Mesenchymal stem cell (in vitro differentiated cells and primary cell): ENCODE measurements at regions not wholly inside any gene's neighbourhood (a gene's known extent, or its start where the extent isn't known, plus 50 kb on each side); places are given as distances from the start of the nearest gene placed in this dataset.

Source experiments
- DNase-seq: peaks from one replicate; pipeline ENCODE4 v3.0.0-alpha.2; 2013
- H2AFZ ChIP-seq: one replicate; pipeline ENCODE4 v1.6.1; 2013; ENCODE audit warnings: low read depth, mild to moderate bottlenecking, control low read depth, inconsistent platforms, low read length, moderate library complexity
- H2AK5ac ChIP-seq: 2 replicates; pipeline ENCODE4 v1.6.1; 2013; ENCODE audit warnings: low read length, moderate library complexity, mild to moderate bottlenecking, inconsistent platforms; ENCODE audit not compliant: severe bottlenecking
- H2BK120ac ChIP-seq: one replicate; pipeline ENCODE4 v1.6.1; 2013; ENCODE audit warnings: low read depth, mild to moderate bottlenecking, inconsistent platforms, low read length, moderate library complexity
- H2BK12ac ChIP-seq, 2 experiments: one replicate each; pipeline ENCODE4 v1.6.1; 2013; ENCODE audit warnings: inconsistent platforms in 2 of 2, low read length in 2 of 2, mild to moderate bottlenecking in 2 of 2, moderate library complexity in 2 of 2, control low read depth in 1 of 2
- H2BK15ac ChIP-seq: one replicate; pipeline ENCODE4 v1.6.1; 2013; ENCODE audit warnings: mild to moderate bottlenecking, low read depth, inconsistent platforms; ENCODE audit not compliant: poor library complexity, severe bottlenecking
- H2BK5ac ChIP-seq: 2 replicates; pipeline ENCODE4 v1.6.1; 2013; ENCODE audit warnings: low read depth, mild to moderate bottlenecking, low read length, control low read depth, inconsistent platforms; ENCODE audit not compliant: poor library complexity, severe bottlenecking
- H3K14ac ChIP-seq, 2 experiments: one replicate each; pipeline ENCODE4 v1.6.1; 2013; ENCODE audit warnings: inconsistent platforms in 2 of 2, low read length in 2 of 2, control low read depth in 1 of 2, mild to moderate bottlenecking in 1 of 2, moderate library complexity in 1 of 2
- H3K18ac ChIP-seq, 2 experiments: one replicate each; pipeline ENCODE4 v1.6.1; 2013; ENCODE audit warnings: inconsistent platforms in 2 of 2, low read length in 2 of 2, control low read depth in 1 of 2, low read depth in 1 of 2, mild to moderate bottlenecking in 1 of 2
- H3K23ac ChIP-seq, 2 experiments: one replicate each; pipeline ENCODE4 v1.6.1; 2013; ENCODE audit warnings: inconsistent platforms in 2 of 2, low read length in 2 of 2, mild to moderate bottlenecking in 2 of 2, moderate library complexity in 2 of 2, control low read depth in 1 of 2
- H3K27ac ChIP-seq: 2 replicates; pipeline ENCODE4 v1.5.1; 2013; ENCODE audit warnings: mild to moderate bottlenecking, moderate library complexity, low read length, control low read depth, inconsistent platforms; ENCODE audit not compliant: poor library complexity, severe bottlenecking
- H3K27me3 ChIP-seq, 2 experiments: 2 replicates each; pipeline versions ENCODE4 v1.6.1 to v1.7.0; 2013; ENCODE audit warnings: low read length in 2 of 2, mild to moderate bottlenecking in 2 of 2, moderate library complexity in 2 of 2, control low read depth in 1 of 2, inconsistent platforms in 1 of 2; ENCODE audit not compliant: control insufficient read depth in 1 of 2, insufficient read depth in 1 of 2
- H3K36me3 ChIP-seq, 2 experiments: 2 replicates each; pipeline versions ENCODE4 v1.6.1 to v1.7.0; 2013; ENCODE audit warnings: low read length in 2 of 2, control low read depth in 1 of 2, inconsistent platforms in 1 of 2, low read depth in 1 of 2, mild to moderate bottlenecking in 1 of 2; ENCODE audit not compliant: insufficient read depth in 2 of 2, control insufficient read depth in 1 of 2
- H3K4ac ChIP-seq, 2 experiments: one replicate each; pipeline ENCODE4 v1.6.1; 2013; ENCODE audit warnings: inconsistent platforms in 2 of 2, low read length in 2 of 2, mild to moderate bottlenecking in 2 of 2, moderate library complexity in 2 of 2, control low read depth in 1 of 2, low read depth in 1 of 2
- H3K4me1 ChIP-seq: 2 replicates; pipeline ENCODE4 v1.6.1; 2013; ENCODE audit warnings: low read depth, low read length, control low read depth; ENCODE audit not compliant: control insufficient read depth, insufficient read depth
- H3K4me2 ChIP-seq: 2 replicates; pipeline ENCODE4 v1.6.1; 2013; ENCODE audit warnings: low read length, mild to moderate bottlenecking, inconsistent platforms; ENCODE audit not compliant: poor library complexity, severe bottlenecking
- H3K4me3 ChIP-seq, 2 experiments: 2 replicates each; pipeline versions ENCODE4 v1.5.1 to v1.7.0; 2013; ENCODE audit warnings: low read length in 2 of 2, mild to moderate bottlenecking in 2 of 2, control low read depth in 1 of 2, low read depth in 1 of 2; ENCODE audit not compliant: insufficient read depth in 1 of 2
- H3K79me1 ChIP-seq: replicated peaks from 2 replicates; pipeline ENCODE4 v1.6.1; 2013; ENCODE audit warnings: mild to moderate bottlenecking, control low read depth, low read length, inconsistent platforms; ENCODE audit not compliant: poor library complexity, severe bottlenecking
- H3K9ac ChIP-seq: 2 replicates; pipeline ENCODE4 v1.7.0; 2013; ENCODE audit warnings: mild to moderate bottlenecking, low read length, moderate library complexity
- H3K9me3 ChIP-seq: 2 replicates; pipeline ENCODE4 v1.7.0; 2013; ENCODE audit warnings: mild to moderate bottlenecking, low read length; ENCODE audit not compliant: control insufficient read depth
- H4K8ac ChIP-seq: one replicate; pipeline ENCODE4 v1.6.1; 2013; ENCODE audit warnings: inconsistent platforms, mild to moderate bottlenecking, low read length, moderate library complexity
- H4K91ac ChIP-seq: one replicate; pipeline ENCODE4 v1.6.1; 2013; ENCODE audit warnings: mild to moderate bottlenecking, low read length, inconsistent platforms
- WGBS: methylation state at CpG from one replicate; pipeline ENCODE4 v1.1.7; 2013; ENCODE audit warnings: mixed read lengths; 5-methylcytosine and 5-hydroxymethylcytosine counted together

GRCh38 chr5:8058616-8059190 is 189.8 kb downstream of the MTRR start:
- no peak overlapping the region for H3K27ac ChIP-seq
- H3K4me2 ChIP-seq: no peak overlapping the region
- H3K79me1 ChIP-seq: no peaks in the 10 kb centered on the region
- H3K9ac ChIP-seq: no peak overlapping the region
- no peak overlapping the region for H3K4ac ChIP-seq
- no peak overlapping the region for H3K14ac ChIP-seq
- H2BK12ac ChIP-seq: no peak overlapping the region
- H2AK5ac ChIP-seq: no peak overlapping the region
- H4K8ac ChIP-seq: no peak overlapping the region
- no peak overlapping the region for H3K23ac ChIP-seq
- H3K4me1 ChIP-seq: no peaks in the 10 kb centered on the region
- H4K91ac ChIP-seq: no peak overlapping the region
- 83% methylated on average over 16 of the region's 16 CpGs for WGBS
- H2AFZ ChIP-seq: no peak overlapping the region
- H3K9me3 ChIP-seq: no peaks in the 10 kb centered on the region
- no peak overlapping the region for H3K4me3 ChIP-seq
- H2BK5ac ChIP-seq: no peak overlapping the region
- no peak overlapping the region for H3K18ac ChIP-seq
- H2BK120ac ChIP-seq: no peak overlapping the region
- no peak for DNase-seq
- H2BK15ac ChIP-seq: no peak overlapping the region
- no peaks in the 10 kb centered on the region for H3K27me3 ChIP-seq
- no peaks in the 10 kb centered on the region for H3K36me3 ChIP-seq

GRCh38 chr5:8059337-8059736 is 190.4 kb downstream of the MTRR start:
- no peak overlapping the region for H3K4me3 ChIP-seq
- H2AK5ac ChIP-seq: no peak overlapping the region
- H3K36me3 ChIP-seq: no peaks in the 10 kb centered on the region
- no peak for DNase-seq
- no peak overlapping the region for H2BK15ac ChIP-seq
- H3K4ac ChIP-seq: no peak overlapping the region
- no peak overlapping the region for H2AFZ ChIP-seq
- no peaks in the 10 kb centered on the region for H3K4me1 ChIP-seq
- H2BK5ac ChIP-seq: no peak overlapping the region
- H4K91ac ChIP-seq: no peak overlapping the region
- no peak overlapping the region for H3K4me2 ChIP-seq
- 76% methylated on average over 3 of the region's 4 CpGs for WGBS
- H3K27me3 ChIP-seq: no peaks in the 10 kb centered on the region
- no peaks in the 10 kb centered on the region for H3K9me3 ChIP-seq
- H4K8ac ChIP-seq: no peak overlapping the region
- no peak overlapping the region for H3K23ac ChIP-seq
- H2BK12ac ChIP-seq: no peak overlapping the region
- no peak overlapping the region for H3K18ac ChIP-seq
- no peak overlapping the region for H3K14ac ChIP-seq
- no peaks in the 10 kb centered on the region for H3K79me1 ChIP-seq
- H3K9ac ChIP-seq: no peak overlapping the region
- no peak overlapping the region for H2BK120ac ChIP-seq
- H3K27ac ChIP-seq: no peak overlapping the region

- Histone ChIP-seq H4K8ac (no peak overlapping the region), H3K4ac (no peak overlapping the region), H3K4me2 (no peak overlapping the region), H3K4me1 (no peaks in the 10 kb centered on the region), H3K36me3 (no peaks in the 10 kb centered on the region), H3K9ac (no peak overlapping the region), H3K9me3 (no peaks in the 10 kb centered on the region), H3K27ac (no peak overlapping the region), H2BK12ac (no peak overlapping the region), H3K23ac (no peak overlapping the region), H3K18ac (no peak overlapping the region), H2BK15ac (no peak overlapping the region), H3K27me3 (no peaks in the 10 kb centered on the region), H2BK120ac (no peak overlapping the region), H3K4me3 (no peak overlapping the region), H2AK5ac (no peak overlapping the region), H3K79me1 (no peaks in the 10 kb centered on the region), H3K14ac (no peak overlapping the region), H2AFZ (no peak overlapping the region), H4K91ac (no peak overlapping the region), H2BK5ac (no peak overlapping the region)
- 73% methylated on average over 10 of the region's 11 CpGs for WGBS
- no peak for DNase-seq
These were observed 191.4 kb downstream of the MTRR start for GRCh38 chr5:8060235-8060952.

- H3K18ac ChIP-seq: no peak overlapping the region
- H3K4ac ChIP-seq: no peak overlapping the region
- H2BK120ac ChIP-seq: no peak overlapping the region
- no peaks in the 10 kb centered on the region for H3K9me3 ChIP-seq
- no peak overlapping the region for H2BK12ac ChIP-seq
- H3K4me3 ChIP-seq: no peak overlapping the region
- no peak overlapping the region for H3K14ac ChIP-seq
- WGBS: 53% methylated on average over 7 of the region's 7 CpGs
- no peak overlapping the region for H4K91ac ChIP-seq
- no peak overlapping the region for H2BK5ac ChIP-seq
- H3K36me3 ChIP-seq: no peaks in the 10 kb centered on the region
- no peak overlapping the region for H3K23ac ChIP-seq
- no peak overlapping the region for H3K27ac ChIP-seq
- no peak overlapping the region for H3K4me2 ChIP-seq
- H3K27me3 ChIP-seq: no peaks in the 10 kb centered on the region
- H3K9ac ChIP-seq: no peak overlapping the region
- H4K8ac ChIP-seq: no peak overlapping the region
- H2AK5ac ChIP-seq: no peak overlapping the region
- no peak overlapping the region for H2AFZ ChIP-seq
- H3K79me1 ChIP-seq: no peaks in the 10 kb centered on the region
- H3K4me1 ChIP-seq: no peaks in the 10 kb centered on the region
- no peak overlapping the region for H2BK15ac ChIP-seq
- DNase-seq: no peak
These were observed 192.0 kb downstream of the MTRR start for GRCh38 chr5:8060953-8061429.
